Endothelial cell of umbilical vein (primary cell): ENCODE measurements at regions not wholly inside any gene's neighbourhood (a gene's known extent, or its start where the extent isn't known, plus 50 kb on each side); places are given as distances from the start of the nearest gene placed in this dataset.

ENCODE experiments used
- EZH2 ChIP-seq: IDR thresholded peaks from 2 replicates; pipeline ENCODE4 v1.6.1; 2012; ENCODE audit warnings: borderline replicate concordance, low read depth, mild to moderate bottlenecking, moderate library complexity, low read length, inconsistent platforms; ENCODE audit not compliant: severe bottlenecking
- FOS ChIP-seq: IDR thresholded peaks from 2 replicates; pipeline ENCODE4 v1.6.1; 2011; ENCODE audit warnings: mild to moderate bottlenecking, low read length, moderate library complexity, borderline replicate concordance; ENCODE audit not compliant: insufficient read depth
- JUN ChIP-seq: IDR thresholded peaks from 2 replicates; pipeline ENCODE4 v1.6.1; 2011; ENCODE audit warnings: borderline replicate concordance, low read depth; ENCODE audit not compliant: insufficient read length, insufficient read depth
- MAX ChIP-seq: IDR thresholded peaks from 2 replicates; pipeline ENCODE4 v1.6.1; 2011; ENCODE audit not compliant: insufficient read depth, insufficient read length
- MYC ChIP-seq: IDR thresholded peaks from one replicate; pipeline ENCODE4 v1.6.1; 2011; ENCODE audit warnings: mild to moderate bottlenecking, low read depth, low read length
- POLR2A ChIP-seq: IDR thresholded peaks from 2 replicates; pipeline ENCODE4 v1.6.1; 2012; ENCODE audit warnings: low read depth, mild to moderate bottlenecking, control low read depth, low read length
- POLR2AphosphoS5 ChIP-seq: IDR thresholded peaks from 2 replicates; pipeline ENCODE4 v1.6.1; 2012; ENCODE audit warnings: low read depth, mild to moderate bottlenecking, control low read depth, low read length, moderate library complexity; ENCODE audit not compliant: insufficient read depth
- TF ChIP-seq, protein P1 (sequence below), 2 donors: IDR thresholded peaks; 1 replicate in 1 of 2; 2 replicates in 1 of 2; pipeline ENCODE4 v1.5.1; 2011; ENCODE audit warnings: low read length in 2 of 2, mild to moderate bottlenecking in 2 of 2, moderate library complexity in 2 of 2, control low read depth in 1 of 2, inconsistent platforms in 1 of 2, low read depth in 1 of 2; ENCODE audit not compliant: insufficient read depth in 1 of 2; ENCODE audit errors: extremely low read depth in 1 of 2

DNA sequence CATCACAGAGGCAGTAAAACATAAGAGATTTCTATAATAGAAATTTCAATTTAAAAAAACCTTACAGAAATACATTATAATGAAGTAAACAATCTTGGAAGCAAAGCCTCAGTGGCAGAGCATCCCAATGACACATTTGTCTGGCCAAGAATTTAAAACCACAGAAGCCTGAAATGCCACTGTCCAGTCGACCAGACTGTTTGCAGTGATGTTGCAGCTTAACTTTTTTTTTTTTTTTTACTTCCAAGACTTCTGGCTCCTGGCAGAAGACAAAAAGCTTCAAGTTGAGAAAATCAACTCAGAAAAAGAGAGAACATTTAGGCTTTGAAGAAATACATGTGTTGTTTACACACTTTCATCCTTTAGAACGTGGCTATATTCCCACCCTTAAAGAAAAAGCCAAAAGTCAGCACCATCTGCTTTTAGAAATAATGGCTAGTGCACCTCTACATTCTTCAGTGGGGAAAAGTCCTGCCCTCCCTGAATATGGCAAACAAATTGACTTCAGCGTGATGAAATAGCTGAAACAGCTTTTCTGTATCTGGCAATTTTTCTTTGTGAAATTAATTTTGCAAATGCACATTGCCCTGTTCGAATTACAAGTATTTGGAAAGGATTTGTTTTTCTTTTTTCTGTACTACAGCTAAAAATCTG is 205.5 kb upstream of the MON1B start:
- TF ChIP-seq EZH2 (no peak), POLR2AphosphoS5 (no peak), MAX (no peak), POLR2A (no peak), MYC (no peak), FOS (no peak), JUN (no peak)
- TF ChIP-seq, protein P1, sequence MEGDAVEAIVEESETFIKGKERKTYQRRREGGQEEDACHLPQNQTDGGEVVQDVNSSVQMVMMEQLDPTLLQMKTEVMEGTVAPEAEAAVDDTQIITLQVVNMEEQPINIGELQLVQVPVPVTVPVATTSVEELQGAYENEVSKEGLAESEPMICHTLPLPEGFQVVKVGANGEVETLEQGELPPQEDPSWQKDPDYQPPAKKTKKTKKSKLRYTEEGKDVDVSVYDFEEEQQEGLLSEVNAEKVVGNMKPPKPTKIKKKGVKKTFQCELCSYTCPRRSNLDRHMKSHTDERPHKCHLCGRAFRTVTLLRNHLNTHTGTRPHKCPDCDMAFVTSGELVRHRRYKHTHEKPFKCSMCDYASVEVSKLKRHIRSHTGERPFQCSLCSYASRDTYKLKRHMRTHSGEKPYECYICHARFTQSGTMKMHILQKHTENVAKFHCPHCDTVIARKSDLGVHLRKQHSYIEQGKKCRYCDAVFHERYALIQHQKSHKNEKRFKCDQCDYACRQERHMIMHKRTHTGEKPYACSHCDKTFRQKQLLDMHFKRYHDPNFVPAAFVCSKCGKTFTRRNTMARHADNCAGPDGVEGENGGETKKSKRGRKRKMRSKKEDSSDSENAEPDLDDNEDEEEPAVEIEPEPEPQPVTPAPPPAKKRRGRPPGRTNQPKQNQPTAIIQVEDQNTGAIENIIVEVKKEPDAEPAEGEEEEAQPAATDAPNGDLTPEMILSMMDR (IDR thresholded peaks at IDR 0.05; ENCODE audit: extremely low read depth in 1 of 2, insufficient read depth in 1 of 2, low read depth in 1 of 2, low read length in 2 of 2): no peak
